ENCODE measurements at regions not wholly inside any gene's neighbourhood (a gene's known extent, or its start where the extent isn't known, plus 50 kb on each side); places are given as distances from the start of the nearest gene placed in this dataset.

- H3K27ac ChIP-seq (ENCODE audit: low read depth, low read length), result no peak overlapping the region
- Mint-ChIP-seq H3K27me3 (ENCODE audit: low read depth, unreplicated experiment) (no peaks in the 10 kb centered on the region), H3K9me3 (ENCODE audit: unreplicated experiment) (peaks cover 2% of the 10 kb centered on the region), H3K36me3 (ENCODE audit: low read depth, unreplicated experiment) (no peaks in the 10 kb centered on the region), H3K4me1 (ENCODE audit: low read depth, unreplicated experiment) (no peaks in the 10 kb centered on the region), H3K4me3 (ENCODE audit: unreplicated experiment) (no peak overlapping the region), H3K27ac (ENCODE audit: unreplicated experiment) (no peak overlapping the region)
- no peak overlapping the region for H3K4me2 ChIP-seq (ENCODE audit: low read length)
- no peaks in the 10 kb centered on the region for H3K9me3 ChIP-seq (ENCODE audit: insufficient read depth, low read depth, low read length)
- H3K79me2 ChIP-seq (ENCODE audit: insufficient read depth, low read length), result no peaks in the 10 kb centered on the region
- no peaks in the 10 kb centered on the region for H3K27me3 ChIP-seq (ENCODE audit: insufficient read depth, low read length)
- no peaks in the 10 kb centered on the region for H3K36me3 ChIP-seq (ENCODE audit: insufficient read depth, low read length)
- DNase-seq (ENCODE audit: low read depth), result no peak
- H3K4me1 ChIP-seq (ENCODE audit: insufficient read depth, low read length), result no peaks in the 10 kb centered on the region
- H4K20me1 ChIP-seq (ENCODE audit: insufficient read depth, low read length), result no peaks in the 10 kb centered on the region
- TF ChIP-seq EZH2 (IDR thresholded peaks at IDR 0.05; ENCODE audit: insufficient read depth, low read length), result no peak
- TF ChIP-seq, protein P1, sequence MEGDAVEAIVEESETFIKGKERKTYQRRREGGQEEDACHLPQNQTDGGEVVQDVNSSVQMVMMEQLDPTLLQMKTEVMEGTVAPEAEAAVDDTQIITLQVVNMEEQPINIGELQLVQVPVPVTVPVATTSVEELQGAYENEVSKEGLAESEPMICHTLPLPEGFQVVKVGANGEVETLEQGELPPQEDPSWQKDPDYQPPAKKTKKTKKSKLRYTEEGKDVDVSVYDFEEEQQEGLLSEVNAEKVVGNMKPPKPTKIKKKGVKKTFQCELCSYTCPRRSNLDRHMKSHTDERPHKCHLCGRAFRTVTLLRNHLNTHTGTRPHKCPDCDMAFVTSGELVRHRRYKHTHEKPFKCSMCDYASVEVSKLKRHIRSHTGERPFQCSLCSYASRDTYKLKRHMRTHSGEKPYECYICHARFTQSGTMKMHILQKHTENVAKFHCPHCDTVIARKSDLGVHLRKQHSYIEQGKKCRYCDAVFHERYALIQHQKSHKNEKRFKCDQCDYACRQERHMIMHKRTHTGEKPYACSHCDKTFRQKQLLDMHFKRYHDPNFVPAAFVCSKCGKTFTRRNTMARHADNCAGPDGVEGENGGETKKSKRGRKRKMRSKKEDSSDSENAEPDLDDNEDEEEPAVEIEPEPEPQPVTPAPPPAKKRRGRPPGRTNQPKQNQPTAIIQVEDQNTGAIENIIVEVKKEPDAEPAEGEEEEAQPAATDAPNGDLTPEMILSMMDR (IDR thresholded peaks at IDR 0.05; ENCODE audit: insufficient read depth, low read depth, low read length), result no peak
- H3K4me3 ChIP-seq (ENCODE audit: insufficient read depth, low read depth, low read length), result no peak overlapping the region
- no peak overlapping the region for H3K9ac ChIP-seq (ENCODE audit: low read length)
- H2AFZ ChIP-seq (ENCODE audit: low read depth, low read length), result no peak overlapping the region
- no peak for FAIRE-seq
Observed at GRCh38 chr2:221255862-221256261, 316.2 kb downstream of the EPHA4 start.

DNA sequence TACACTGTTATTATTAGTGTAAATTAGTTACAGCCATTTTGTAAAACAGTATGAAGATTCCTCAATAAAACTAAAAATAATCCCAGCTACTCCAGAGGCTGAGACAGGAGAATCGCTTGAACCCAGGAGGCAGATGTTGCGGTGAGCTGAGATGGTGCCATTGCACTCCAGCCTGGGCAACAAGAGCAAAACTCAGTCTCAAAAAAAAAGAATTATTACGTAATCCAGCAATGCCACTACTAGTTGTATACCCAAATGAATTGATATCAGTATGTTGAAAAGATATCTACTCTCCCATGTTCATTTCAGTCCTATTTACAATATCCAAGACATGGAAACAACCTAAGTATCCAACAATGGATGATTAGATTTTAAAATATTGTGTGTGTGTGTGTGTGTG lies 313.6 kb downstream of the EPHA4 start:
- H3K9me3 ChIP-seq (ENCODE audit: insufficient read depth, low read depth, low read length), result no peaks in the 10 kb centered on the region
- no peaks in the 10 kb centered on the region for H3K79me2 ChIP-seq (ENCODE audit: insufficient read depth, low read length)
- no peak overlapping the region for H2AFZ ChIP-seq (ENCODE audit: low read depth, low read length)
- H3K27me3 ChIP-seq (ENCODE audit: insufficient read depth, low read length), result no peaks in the 10 kb centered on the region
- peaks cover 2% of the 10 kb centered on the region for H3K9me3 Mint-ChIP-seq (ENCODE audit: unreplicated experiment)
- no peaks in the 10 kb centered on the region for H3K36me3 Mint-ChIP-seq (ENCODE audit: low read depth, unreplicated experiment)
- no peaks in the 10 kb centered on the region for H4K20me1 ChIP-seq (ENCODE audit: insufficient read depth, low read length)
- H3K4me3 ChIP-seq (ENCODE audit: insufficient read depth, low read depth, low read length), result no peak overlapping the region
- H3K36me3 ChIP-seq (ENCODE audit: insufficient read depth, low read length), result no peaks in the 10 kb centered on the region
- H3K27ac Mint-ChIP-seq (ENCODE audit: unreplicated experiment), result no peak overlapping the region
- H3K27me3 Mint-ChIP-seq (ENCODE audit: low read depth, unreplicated experiment), result peaks cover 2% of the 10 kb centered on the region
- TF ChIP-seq, protein P1 (IDR thresholded peaks at IDR 0.05; ENCODE audit: insufficient read depth, low read depth, low read length), result no peak
- no peak for TF ChIP-seq EZH2 (IDR thresholded peaks at IDR 0.05; ENCODE audit: insufficient read depth, low read length)
- FAIRE-seq, result no peak
- no peak overlapping the region for H3K4me2 ChIP-seq (ENCODE audit: low read length)
- no peak overlapping the region for H3K4me3 Mint-ChIP-seq (ENCODE audit: unreplicated experiment)
- no peak for DNase-seq (ENCODE audit: low read depth)
- H3K9ac ChIP-seq (ENCODE audit: low read length), result no peak overlapping the region
- no peaks in the 10 kb centered on the region for H3K4me1 ChIP-seq (ENCODE audit: insufficient read depth, low read length)
- H3K4me1 Mint-ChIP-seq (ENCODE audit: low read depth, unreplicated experiment), result no peaks in the 10 kb centered on the region
- no peak overlapping the region for H3K27ac ChIP-seq (ENCODE audit: low read depth, low read length)

- Histone ChIP-seq H3K27me3 (ENCODE audit: insufficient read depth, low read length) (no peaks in the 10 kb centered on the region), H3K9ac (ENCODE audit: low read length) (no peak overlapping the region), H4K20me1 (ENCODE audit: insufficient read depth, low read length) (no peaks in the 10 kb centered on the region), H3K4me3 (ENCODE audit: insufficient read depth, low read depth, low read length) (no peak overlapping the region), H3K36me3 (ENCODE audit: insufficient read depth, low read length) (no peaks in the 10 kb centered on the region), H3K9me3 (ENCODE audit: insufficient read depth, low read depth, low read length) (no peaks in the 10 kb centered on the region), H3K79me2 (ENCODE audit: insufficient read depth, low read length) (no peaks in the 10 kb centered on the region), H3K4me1 (ENCODE audit: insufficient read depth, low read length) (no peaks in the 10 kb centered on the region), H2AFZ (ENCODE audit: low read depth, low read length) (no peak overlapping the region), H3K27ac (ENCODE audit: low read depth, low read length) (no peak overlapping the region), H3K4me2 (ENCODE audit: low read length) (no peak overlapping the region)
- peaks cover 2% of the 10 kb centered on the region for H3K27me3 Mint-ChIP-seq (ENCODE audit: low read depth, unreplicated experiment)
- no peaks in the 10 kb centered on the region for H3K4me1 Mint-ChIP-seq (ENCODE audit: low read depth, unreplicated experiment)
- FAIRE-seq, result no peak
- TF ChIP-seq, protein P1 (IDR thresholded peaks at IDR 0.05; ENCODE audit: insufficient read depth, low read depth, low read length), result no peak
- no peak for TF ChIP-seq EZH2 (IDR thresholded peaks at IDR 0.05; ENCODE audit: insufficient read depth, low read length)
- no peak for DNase-seq (ENCODE audit: low read depth)
- H3K36me3 Mint-ChIP-seq (ENCODE audit: low read depth, unreplicated experiment), result no peaks in the 10 kb centered on the region
- no peaks in the 10 kb centered on the region for H3K9me3 Mint-ChIP-seq (ENCODE audit: unreplicated experiment)
- H3K4me3 Mint-ChIP-seq (ENCODE audit: unreplicated experiment), result no peak overlapping the region
- H3K27ac Mint-ChIP-seq (ENCODE audit: unreplicated experiment), result no peak overlapping the region
Observed at GRCh38 chr2:221262651-221263050, 309.5 kb downstream of the EPHA4 start.
